C4-2B (cell line): ENCODE measurements at regions not wholly inside any gene's neighbourhood (a gene's known extent, or its start where the extent isn't known, plus 50 kb on each side); places are given as distances from the start of the nearest gene placed in this dataset.

ENCODE experiments used
- H3K27ac ChIP-seq: fragments of 450-650 bp; 2 replicates; pipeline ENCODE4 v1.5.1; 2017
- ZFX ChIP-seq: fragments of 450-650 bp; IDR thresholded peaks from 2 replicates; pipeline ENCODE4 v1.6.1; 2017
- TF ChIP-seq, protein P1 (sequence below): fragments of 450-650 bp; conservative IDR thresholded peaks from 2 replicates; pipeline ENCODE4 v1.5.1; 2017; ENCODE audit warnings: mild to moderate bottlenecking

DNA sequence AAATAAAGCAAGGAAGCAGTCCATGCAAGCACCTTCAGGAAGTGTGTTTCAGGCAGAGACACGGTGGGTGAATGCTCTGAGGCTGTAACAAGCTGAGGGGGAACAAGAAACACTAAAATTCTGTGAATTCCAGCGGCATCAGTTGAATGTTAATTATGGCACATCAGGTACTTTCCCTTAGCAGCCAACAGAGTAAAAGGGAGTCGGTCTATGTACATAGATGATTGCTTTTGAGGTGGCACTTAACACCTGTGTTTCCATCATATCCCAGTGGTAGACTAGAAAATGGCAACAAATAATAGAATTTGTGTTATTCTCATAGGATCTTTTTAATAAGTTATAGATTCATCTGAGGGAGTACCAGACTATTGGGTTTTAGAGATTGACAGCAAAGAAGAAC is 481.0 kb upstream of the KLF6 start:
- no peak overlapping the region for H3K27ac ChIP-seq
- TF ChIP-seq, protein P1, sequence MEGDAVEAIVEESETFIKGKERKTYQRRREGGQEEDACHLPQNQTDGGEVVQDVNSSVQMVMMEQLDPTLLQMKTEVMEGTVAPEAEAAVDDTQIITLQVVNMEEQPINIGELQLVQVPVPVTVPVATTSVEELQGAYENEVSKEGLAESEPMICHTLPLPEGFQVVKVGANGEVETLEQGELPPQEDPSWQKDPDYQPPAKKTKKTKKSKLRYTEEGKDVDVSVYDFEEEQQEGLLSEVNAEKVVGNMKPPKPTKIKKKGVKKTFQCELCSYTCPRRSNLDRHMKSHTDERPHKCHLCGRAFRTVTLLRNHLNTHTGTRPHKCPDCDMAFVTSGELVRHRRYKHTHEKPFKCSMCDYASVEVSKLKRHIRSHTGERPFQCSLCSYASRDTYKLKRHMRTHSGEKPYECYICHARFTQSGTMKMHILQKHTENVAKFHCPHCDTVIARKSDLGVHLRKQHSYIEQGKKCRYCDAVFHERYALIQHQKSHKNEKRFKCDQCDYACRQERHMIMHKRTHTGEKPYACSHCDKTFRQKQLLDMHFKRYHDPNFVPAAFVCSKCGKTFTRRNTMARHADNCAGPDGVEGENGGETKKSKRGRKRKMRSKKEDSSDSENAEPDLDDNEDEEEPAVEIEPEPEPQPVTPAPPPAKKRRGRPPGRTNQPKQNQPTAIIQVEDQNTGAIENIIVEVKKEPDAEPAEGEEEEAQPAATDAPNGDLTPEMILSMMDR: no peak
- TF ChIP-seq ZFX: no peak

GRCh38 chr10:4264209-4264865 is 479.3 kb upstream of the KLF6 start:
- H3K27ac ChIP-seq: no peak overlapping the region
- no peak for TF ChIP-seq ZFX
- TF ChIP-seq, protein P1: no peak

GRCh38 chr10:4263601-4263921 is 478.6 kb upstream of the KLF6 start:
- TF ChIP-seq ZFX: no peak
- TF ChIP-seq, protein P1: no peak
- no peak overlapping the region for H3K27ac ChIP-seq

GRCh38 chr10:4262870-4263600 is 478.0 kb upstream of the KLF6 start:
- no peak overlapping the region for H3K27ac ChIP-seq
- TF ChIP-seq, protein P1: no peak
- no peak for TF ChIP-seq ZFX

DNA sequence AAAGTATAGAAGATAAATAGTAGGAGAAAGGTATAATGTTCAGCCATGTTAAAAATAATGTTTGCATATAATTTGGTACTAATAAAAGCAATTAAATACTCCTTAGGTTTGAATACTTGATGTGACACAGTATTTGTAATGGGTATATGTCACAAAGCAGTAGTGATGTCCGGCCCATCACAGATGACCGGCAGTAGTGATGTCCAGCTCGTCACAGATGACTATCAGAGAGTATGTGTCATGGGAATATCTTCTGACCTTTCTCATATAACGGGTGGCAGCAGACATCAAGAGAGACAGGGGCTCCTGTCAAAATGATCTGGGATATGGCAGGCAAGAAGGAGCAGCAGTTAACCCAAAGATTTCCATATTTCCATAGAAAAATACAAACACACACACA is 477.4 kb upstream of the KLF6 start:
- TF ChIP-seq, protein P1: no peak
- no peak for TF ChIP-seq ZFX
- H3K27ac ChIP-seq: no peak overlapping the region

GRCh38 chr10:4260483-4261124 is 475.6 kb upstream of the KLF6 start:
- no peak overlapping the region for H3K27ac ChIP-seq

More at GRCh38 chr10:4260483-4261124, 475.6 kb upstream of the KLF6 start:
- TF ChIP-seq, protein P1: no peak
- no peak for TF ChIP-seq ZFX
